Panc1 (cell line): ENCODE measurements at regions not wholly inside any gene's neighbourhood (a gene's known extent, or its start where the extent isn't known, plus 50 kb on each side); places are given as distances from the start of the nearest gene placed in this dataset.

Experiments used
- POLR2AphosphoS5 ChIP-seq: IDR thresholded peaks from 2 replicates; pipeline ENCODE4 v1.6.1; 2012; ENCODE audit warnings: mild to moderate bottlenecking, low read depth, low read length, moderate library complexity
- SIN3A ChIP-seq: IDR thresholded peaks from 2 replicates; pipeline ENCODE4 v1.6.1; 2012; ENCODE audit warnings: low read depth, mild to moderate bottlenecking, low read length, moderate library complexity, borderline replicate concordance; ENCODE audit not compliant: insufficient read depth
- TF ChIP-seq, protein P1 (sequence below): fragments of 450-650 bp; IDR thresholded peaks from 2 replicates; pipeline ENCODE4 v1.5.1; 2017; ENCODE audit warnings: mild to moderate bottlenecking

DNA sequence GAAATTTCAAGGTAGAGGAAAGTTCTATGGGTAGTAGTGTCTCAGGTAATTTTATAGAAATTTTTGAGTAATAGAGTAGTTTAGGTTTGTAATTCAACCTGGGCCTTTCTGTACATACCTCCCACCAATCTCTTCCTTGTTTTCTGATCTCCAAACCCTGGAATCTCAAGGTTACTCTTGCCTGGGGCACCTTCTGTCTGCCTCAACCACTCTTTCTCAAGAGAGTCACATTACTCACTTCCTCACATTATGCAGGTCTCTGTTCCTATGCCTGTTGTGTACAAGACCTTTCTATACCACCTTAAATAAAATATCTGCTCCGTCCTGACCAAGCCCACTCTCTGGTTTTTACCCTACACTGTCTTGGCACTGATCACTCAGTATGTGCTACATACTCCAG lies 412.6 kb upstream of the CTNND2 start:
- TF ChIP-seq, protein P1, sequence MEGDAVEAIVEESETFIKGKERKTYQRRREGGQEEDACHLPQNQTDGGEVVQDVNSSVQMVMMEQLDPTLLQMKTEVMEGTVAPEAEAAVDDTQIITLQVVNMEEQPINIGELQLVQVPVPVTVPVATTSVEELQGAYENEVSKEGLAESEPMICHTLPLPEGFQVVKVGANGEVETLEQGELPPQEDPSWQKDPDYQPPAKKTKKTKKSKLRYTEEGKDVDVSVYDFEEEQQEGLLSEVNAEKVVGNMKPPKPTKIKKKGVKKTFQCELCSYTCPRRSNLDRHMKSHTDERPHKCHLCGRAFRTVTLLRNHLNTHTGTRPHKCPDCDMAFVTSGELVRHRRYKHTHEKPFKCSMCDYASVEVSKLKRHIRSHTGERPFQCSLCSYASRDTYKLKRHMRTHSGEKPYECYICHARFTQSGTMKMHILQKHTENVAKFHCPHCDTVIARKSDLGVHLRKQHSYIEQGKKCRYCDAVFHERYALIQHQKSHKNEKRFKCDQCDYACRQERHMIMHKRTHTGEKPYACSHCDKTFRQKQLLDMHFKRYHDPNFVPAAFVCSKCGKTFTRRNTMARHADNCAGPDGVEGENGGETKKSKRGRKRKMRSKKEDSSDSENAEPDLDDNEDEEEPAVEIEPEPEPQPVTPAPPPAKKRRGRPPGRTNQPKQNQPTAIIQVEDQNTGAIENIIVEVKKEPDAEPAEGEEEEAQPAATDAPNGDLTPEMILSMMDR = no peak
- no peak for TF ChIP-seq POLR2AphosphoS5
- TF ChIP-seq SIN3A = no peak
